Coronary artery (tissue), 2 donors: ENCODE measurements at regions not wholly inside any gene's neighbourhood (a gene's known extent, or its start where the extent isn't known, plus 50 kb on each side); places are given as distances from the start of the nearest gene placed in this dataset.

ENCODE experiments used
- DNase-seq: peaks from one replicate; pipeline ENCODE4 v3.0.0-alpha.2; 2017; ENCODE audit warnings: low spot score
- H3K27ac ChIP-seq, 2 donors: fragments of 200-600 bp; sonication (generic); one replicate each; pipeline ENCODE4 v1.5.1; 2016 to 2019
- H3K4me3 ChIP-seq: fragments of 200-600 bp; sonication (generic); 2 replicates; pipeline ENCODE4 v1.5.1; 2016; ENCODE audit warnings: mild to moderate bottlenecking, moderate library complexity
- CTCF ChIP-seq: fragments of 200-600 bp; sonication (generic); IDR thresholded peaks from one replicate; pipeline ENCODE4 v1.5.1; 2019; ENCODE audit warnings: antibody characterized with exemption

GRCh38 chr2:150695451-150696135, 208.1 kb upstream of the RND3 start:
- no peak overlapping the region for H3K4me3 ChIP-seq
- DNase-seq: no peak
- no peak for TF ChIP-seq CTCF
- H3K27ac ChIP-seq: no peak overlapping the region

GRCh38 chr2:150693556-150693955, 206.1 kb upstream of the RND3 start:
- H3K4me3 ChIP-seq: no peak overlapping the region
- DNase-seq: no peak
- H3K27ac ChIP-seq: no peak overlapping the region
- TF ChIP-seq CTCF: no peak

GRCh38 chr2:150690870-150691269, 203.4 kb upstream of the RND3 start:
- no peak overlapping the region for H3K4me3 ChIP-seq
- no peak for DNase-seq
- no peak overlapping the region for H3K27ac ChIP-seq
- TF ChIP-seq CTCF: no peak

- TF ChIP-seq CTCF: no peak
- DNase-seq: no peak
- H3K27ac ChIP-seq: no peak overlapping the region
- no peak overlapping the region for H3K4me3 ChIP-seq
These were observed 202.8 kb upstream of the RND3 start for GRCh38 chr2:150690261-150690660.

- H3K4me3 ChIP-seq: no peak overlapping the region
- no peak for TF ChIP-seq CTCF
- H3K27ac ChIP-seq: no peak overlapping the region
- DNase-seq: no peak
These were observed 202.1 kb upstream of the RND3 start for GRCh38 chr2:150689590-150689989.

- no peak for TF ChIP-seq CTCF
- DNase-seq: no peak
- H3K27ac ChIP-seq: no peak overlapping the region
- no peak overlapping the region for H3K4me3 ChIP-seq
These were observed 200.5 kb upstream of the RND3 start for GRCh38 chr2:150688016-150688415.

- H3K4me3 ChIP-seq: no peak overlapping the region
- no peak for DNase-seq
- no peak for TF ChIP-seq CTCF
- no peak overlapping the region for H3K27ac ChIP-seq
These were observed 198.9 kb upstream of the RND3 start for GRCh38 chr2:150686391-150686790.
